ENCODE measurements at regions not wholly inside any gene's neighbourhood (a gene's known extent, or its start where the extent isn't known, plus 50 kb on each side); places are given as distances from the start of the nearest gene placed in this dataset.

DNA sequence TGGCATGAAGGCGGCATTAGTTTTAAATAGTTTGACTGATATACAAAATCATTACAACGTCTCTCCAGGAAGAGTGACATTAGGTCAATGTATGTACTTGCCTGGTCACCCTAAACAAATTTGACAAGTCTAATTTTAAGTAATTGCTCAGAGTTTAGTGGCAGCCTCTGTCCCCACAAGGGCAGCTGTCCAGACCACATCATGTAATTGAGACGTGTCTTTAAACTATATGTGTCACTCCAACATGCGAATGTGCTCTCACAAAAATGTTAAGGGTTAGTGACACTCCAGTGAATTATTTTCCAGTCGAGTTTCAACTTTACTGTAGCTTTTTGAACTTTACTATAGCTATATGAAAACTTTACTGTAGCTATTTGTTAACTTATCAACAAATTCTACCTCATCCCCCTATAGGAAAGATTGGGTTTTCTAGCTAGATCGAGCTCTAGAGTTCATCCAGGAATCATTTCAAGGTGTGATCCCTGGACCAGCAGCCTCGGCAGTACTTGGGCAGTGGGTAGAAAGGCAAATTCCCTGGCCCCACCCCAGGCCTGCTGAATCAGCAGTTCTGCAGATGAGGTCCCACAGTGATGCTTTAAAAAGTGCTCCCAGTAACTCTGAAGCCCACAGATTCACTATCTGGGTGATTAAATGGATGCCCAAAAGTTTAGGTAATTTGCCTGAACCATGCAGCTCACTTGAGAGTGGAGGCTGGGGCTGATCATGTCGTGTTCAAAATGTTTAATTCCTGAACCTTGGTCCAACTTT, 66.4 kb upstream of the POU3F3 start:
- TF ChIP-seq CTCF (IDR thresholded peaks at IDR 0.05) (no peak), ZFX (IDR thresholded peaks at IDR 0.05; ENCODE audit: borderline replicate concordance) (no peak)

Measured in 22Rv1 (cell line).